Activated T-helper 1 cell treated with anti-CD3 and anti-CD28 coated beads, Interleukin-12 subunit alpha, Interleukin-12 subunit beta, Interleukin-2, Interleukin-4 antibody, amounts not matched to agents 30 ng/mL and 10 ng/mL and 1 ng/mL, durations not matched to agents 14 hours and 24 hours and 36 hours (primary cell): ENCODE measurements at regions not wholly inside any gene's neighbourhood (a gene's known extent, or its start where the extent isn't known, plus 50 kb on each side); places are given as distances from the start of the nearest gene placed in this dataset.

Experiments
- DNase-seq: peaks from one replicate; pipeline ENCODE4 v3.0.0; 2021; ENCODE audit warnings: low spot score
- H3K27ac Mint-ChIP-seq: one replicate; pipeline ENCODE4 v1.8.0; 2021; ENCODE audit warnings: mild to moderate bottlenecking, mixed read lengths
- H3K27me3 Mint-ChIP-seq: one replicate; pipeline ENCODE4 v1.8.0; 2022; ENCODE audit warnings: mild to moderate bottlenecking, moderate library complexity, mixed read lengths; ENCODE audit not compliant: insufficient read depth
- H3K36me3 Mint-ChIP-seq: one replicate; pipeline ENCODE4 v1.8.0; 2021; ENCODE audit warnings: low read depth, mixed read lengths
- H3K4me1 Mint-ChIP-seq: one replicate; pipeline ENCODE4 v1.8.0; 2021; ENCODE audit warnings: low read depth, mixed read lengths
- H3K4me3 Mint-ChIP-seq: one replicate; pipeline ENCODE4 v1.8.0; 2021; ENCODE audit warnings: mild to moderate bottlenecking, moderate library complexity, mixed read lengths
- H3K9me3 Mint-ChIP-seq: one replicate; pipeline ENCODE4 v1.8.0; 2021; ENCODE audit warnings: mixed read lengths
- intact Hi-C: fragments of 100-400 bp; cut with micrococcal nuclease; formaldehyde crosslinking; loops from one replicate; pipeline ENCODE4 v1.15.1; 2024

- Mint-ChIP-seq H3K4me3 (no peak overlapping the region), H3K36me3 (no peaks in the 10 kb centered on the region), H3K27me3 (no peaks in the 10 kb centered on the region), H3K9me3 (no peaks in the 10 kb centered on the region), H3K4me1 (no peaks in the 10 kb centered on the region), H3K27ac (no peak overlapping the region)
- intact Hi-C loops: no loop called here
- DNase-seq: no peak
These were observed 190.2 kb downstream of the SHANK2 start for GRCh38 chr11:71062199-71062598.

DNA sequence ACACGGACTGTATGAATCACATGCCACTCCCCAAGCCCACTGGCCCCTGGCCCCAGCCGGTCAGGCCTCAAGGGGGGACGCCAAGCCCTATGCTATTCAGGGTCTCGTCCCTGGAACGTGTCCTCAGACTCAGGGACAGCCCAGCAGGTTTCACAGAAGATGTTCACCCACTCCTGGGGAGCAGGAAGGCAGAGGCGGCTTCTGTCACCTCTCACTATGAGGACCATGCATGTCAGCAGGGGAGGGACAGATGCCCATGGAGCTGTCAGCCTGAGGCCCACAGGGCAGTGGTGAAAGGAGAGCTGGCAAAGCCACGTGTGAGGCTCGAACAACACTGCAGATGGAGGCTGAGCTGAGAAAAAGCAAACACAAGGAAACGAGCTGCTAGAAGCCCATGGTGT lies 192.0 kb downstream of the SHANK2 start:
- Mint-ChIP-seq H3K27ac (no peak overlapping the region), H3K9me3 (no peaks in the 10 kb centered on the region), H3K4me3 (no peak overlapping the region), H3K4me1 (no peaks in the 10 kb centered on the region), H3K36me3 (no peaks in the 10 kb centered on the region), H3K27me3 (no peaks in the 10 kb centered on the region)
- no peak for DNase-seq
- intact Hi-C loops: no loop called here

DNA sequence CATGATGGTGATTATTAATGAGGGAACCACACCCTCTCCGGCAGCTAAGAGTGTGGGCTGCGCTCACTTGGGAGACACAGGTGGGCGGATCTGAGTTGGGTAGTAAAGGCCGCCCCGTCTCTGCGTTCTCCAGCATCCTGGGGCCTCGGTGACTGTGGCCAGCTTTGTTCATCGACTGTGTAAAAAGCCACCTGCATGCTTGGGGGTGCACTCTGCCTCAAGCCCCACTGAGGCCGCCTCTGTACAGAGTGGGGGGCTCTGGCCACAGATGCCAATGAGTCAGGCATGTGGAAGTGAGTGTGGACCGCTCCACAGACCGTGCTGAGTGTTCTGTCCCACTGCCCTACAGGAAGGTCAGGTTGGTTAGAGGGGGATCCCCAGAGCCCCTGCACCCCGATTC lies 192.7 kb downstream of the SHANK2 start:
- H3K9me3 Mint-ChIP-seq: no peaks in the 10 kb centered on the region
- H3K27me3 Mint-ChIP-seq: no peaks in the 10 kb centered on the region
- H3K4me1 Mint-ChIP-seq: no peaks in the 10 kb centered on the region
- no peaks in the 10 kb centered on the region for H3K36me3 Mint-ChIP-seq
- no peak for DNase-seq
- intact Hi-C loops: no loop called here
- no peak overlapping the region for H3K4me3 Mint-ChIP-seq
- H3K27ac Mint-ChIP-seq: no peak overlapping the region

GRCh38 chr11:71055925-71056324 lies 196.5 kb downstream of the SHANK2 start:
- Mint-ChIP-seq H3K9me3 (no peaks in the 10 kb centered on the region), H3K4me3 (no peak overlapping the region), H3K27ac (no peak overlapping the region), H3K36me3 (no peaks in the 10 kb centered on the region), H3K4me1 (no peaks in the 10 kb centered on the region), H3K27me3 (no peaks in the 10 kb centered on the region)
- intact Hi-C loops: no loop called here
- DNase-seq: no peak
